SK-N-SH (cell line): ENCODE measurements at regions not wholly inside any gene's neighbourhood (a gene's known extent, or its start where the extent isn't known, plus 50 kb on each side); places are given as distances from the start of the nearest gene placed in this dataset.

Experiments
- CTCF ChIA-PET: fragments of 300-600, 350-600 bp; formaldehyde crosslinking; extraction: SDS; loops from one replicate; lab custom pipeline; 2021; lab: Yijun Ruan, JAX
- POLR2A ChIA-PET: fragments of 350-600 bp; sonication (Branson Sonifier 250); formaldehyde crosslinking; extraction: SDS; loops from one replicate; lab custom pipeline; 2020; ENCODE audit warnings: antibody characterized with exemption, inconsistent platforms; lab: Yijun Ruan, JAX
- DNase-seq: peaks from one replicate; pipeline ENCODE4 v3.0.0; 2012
- H2AFZ ChIP-seq: fragments of 200-600 bp; sonication (generic); 2 replicates; pipeline ENCODE4 v1.8.1; 2016; ENCODE audit warnings: antibody characterized with exemption, mild to moderate bottlenecking, low read depth
- H3F3A ChIP-seq: fragments of 200-600 bp; sonication (generic); replicated peaks from 2 replicates; pipeline ENCODE3; 2016; ENCODE audit warnings: antibody characterized with exemption, mild to moderate bottlenecking; ENCODE audit not compliant: insufficient read depth
- H3K27ac ChIP-seq, 2 experiments: fragments of 200-500 bp in 1 of 2; fragments of 200-600 bp in 1 of 2; sonication (Bioruptor generic) in 1 of 2; sonication (generic), shearing (Covaris generic) in 1 of 2; 2 replicates each; pipeline versions ENCODE4 v1.5.1 to v1.6.1; 2014 to 2016; ENCODE audit warnings: low read depth in 2 of 2, inconsistent platforms in 1 of 2, low read length in 1 of 2, mild to moderate bottlenecking in 1 of 2, mixed read lengths in 1 of 2
- H3K27me3 ChIP-seq: fragments of 200-600 bp; sonication (generic), shearing (Covaris generic); 2 replicates; pipeline ENCODE4 v1.6.1; 2016; ENCODE audit warnings: mixed run types; ENCODE audit not compliant: insufficient read depth
- H3K36me3 ChIP-seq, 2 experiments: fragments of 200-500 bp in 1 of 2; fragments of 200-600 bp in 1 of 2; sonication (Bioruptor generic) in 1 of 2; sonication (generic) in 1 of 2; replicated peaks in 1 of 2; 2 replicates each; pipeline versions ENCODE3 to v1.5.1; 2014 to 2016; ENCODE audit warnings: low read length in 1 of 2, mild to moderate bottlenecking in 1 of 2; ENCODE audit not compliant: insufficient read depth in 2 of 2, control insufficient read depth in 1 of 2
- H3K4me1 ChIP-seq, 2 experiments: fragments of 200-500 bp in 1 of 2; fragments of 200-600 bp in 1 of 2; sonication (Bioruptor generic) in 1 of 2; sonication (generic), shearing (Covaris generic) in 1 of 2; 2 replicates each; pipeline versions ENCODE4 v1.5.1 to v1.6.1; 2014 to 2016; ENCODE audit warnings: low read depth in 1 of 2, low read length in 1 of 2, mixed run types in 1 of 2; ENCODE audit not compliant: insufficient read depth in 2 of 2, control insufficient read depth in 1 of 2
- H3K4me2 ChIP-seq: fragments of 200-600 bp; sonication (generic), shearing (Covaris generic); 2 replicates; pipeline ENCODE4 v1.6.1; 2017; ENCODE audit warnings: mixed run types
- H3K4me3 ChIP-seq, 2 experiments: fragments of 200-500 bp in 1 of 2; fragments of 200-600 bp in 1 of 2; sonication (Bioruptor generic) in 1 of 2; sonication (generic), shearing (Covaris generic) in 1 of 2; 2 replicates each; pipeline versions ENCODE4 v1.5.1 to v1.8.1; 2014 to 2016; ENCODE audit warnings: low read depth in 2 of 2, inconsistent platforms in 1 of 2, low read length in 1 of 2, mild to moderate bottlenecking in 1 of 2, mixed read lengths in 1 of 2, moderate library complexity in 1 of 2
- H3K79me2 ChIP-seq: fragments of 200-600 bp; sonication (generic); 2 replicates; pipeline ENCODE4 v1.8.1; 2017; ENCODE audit warnings: mild to moderate bottlenecking; ENCODE audit not compliant: insufficient read depth
- H3K9ac ChIP-seq: fragments of 200-600 bp; sonication (generic); 2 replicates; pipeline ENCODE4 v1.6.1; 2017; ENCODE audit warnings: mixed run types
- H3K9me2 ChIP-seq: fragments of 200-600 bp; sonication (generic); 2 replicates; pipeline ENCODE4 v1.6.1; 2017; ENCODE audit warnings: mixed run types
- H3K9me3 ChIP-seq: fragments of 200-600 bp; sonication (generic); 2 replicates; pipeline ENCODE4 v1.6.1; 2017; ENCODE audit warnings: mixed run types, mild to moderate bottlenecking, moderate library complexity
- H4K20me1 ChIP-seq: fragments of 200-600 bp; sonication (generic); 2 replicates; pipeline ENCODE4 v1.6.1; 2017; ENCODE audit warnings: mild to moderate bottlenecking, mixed run types; ENCODE audit not compliant: insufficient read depth
- CHD2 ChIP-seq: fragments of 150-350 bp; IDR thresholded peaks from 2 replicates; pipeline ENCODE4 v1.6.1; 2018; ENCODE audit warnings: low read length; ENCODE audit not compliant: partially characterized antibody
- FOXJ3 ChIP-seq: sonication (generic); formaldehyde crosslinking; IDR thresholded peaks from 2 replicates; pipeline ENCODE4 v1.5.1; 2020; ENCODE audit warnings: mild to moderate bottlenecking, missing genetic modification reagents
- FOXM1 ChIP-seq: IDR thresholded peaks from 2 replicates; pipeline ENCODE4 v1.4.0; 2012; ENCODE audit warnings: low read depth, mild to moderate bottlenecking
- GABPA ChIP-seq: IDR thresholded peaks from 2 replicates; pipeline ENCODE4 v1.4.0; 2012; ENCODE audit warnings: low read depth, mild to moderate bottlenecking
- GATA2 ChIP-seq: sonication (generic); formaldehyde crosslinking; IDR thresholded peaks from 2 replicates; pipeline ENCODE4 v1.5.0; 2020; ENCODE audit warnings: mild to moderate bottlenecking, missing genetic modification reagents
- RAD21 ChIP-seq: IDR thresholded peaks from 2 replicates; pipeline ENCODE4 v1.6.1; 2012; ENCODE audit warnings: mild to moderate bottlenecking, low read length
- RXRA ChIP-seq: IDR thresholded peaks from 2 replicates; pipeline ENCODE4 v1.4.0; 2012; ENCODE audit warnings: low read depth, mild to moderate bottlenecking, borderline replicate concordance
- TAF1 ChIP-seq: IDR thresholded peaks from 2 replicates; pipeline ENCODE4 v1.6.1; 2012; ENCODE audit warnings: low read depth, mild to moderate bottlenecking, low read length, moderate library complexity, borderline replicate concordance
- TCF12 ChIP-seq: IDR thresholded peaks from 2 replicates; pipeline ENCODE4 v1.4.0; 2012
- TEAD4 ChIP-seq: IDR thresholded peaks from 2 replicates; pipeline ENCODE4 v1.4.0; 2012; ENCODE audit warnings: mild to moderate bottlenecking, borderline replicate concordance; ENCODE audit not compliant: insufficient read depth
- USF1 ChIP-seq: IDR thresholded peaks from 2 replicates; pipeline ENCODE4 v1.4.0; 2012; ENCODE audit warnings: low read depth, borderline replicate concordance
- YY1 ChIP-seq: IDR thresholded peaks from 2 replicates; pipeline ENCODE4 v1.4.0; 2012; ENCODE audit warnings: low read depth, mild to moderate bottlenecking
- whole genome bisulfite sequencing: methylation state at CpG from one replicate; pipeline ENCODE4 v1.1.6; 2017; ENCODE audit warnings: low lambda C conversion rate; 5-methylcytosine and 5-hydroxymethylcytosine counted together
- TF ChIP-seq, protein P1 (sequence below): fragments of 150-350 bp; IDR thresholded peaks from 2 replicates; pipeline ENCODE4 v1.6.1; 2017; ENCODE audit warnings: antibody characterized with exemption, low read length, low read depth, borderline replicate concordance
- TF ChIP-seq, protein P2 (sequence below): fragments of 150-350 bp; IDR thresholded peaks from 2 replicates; pipeline ENCODE4 v1.6.1; 2016; ENCODE audit warnings: mild to moderate bottlenecking, low read depth, low read length

DNA sequence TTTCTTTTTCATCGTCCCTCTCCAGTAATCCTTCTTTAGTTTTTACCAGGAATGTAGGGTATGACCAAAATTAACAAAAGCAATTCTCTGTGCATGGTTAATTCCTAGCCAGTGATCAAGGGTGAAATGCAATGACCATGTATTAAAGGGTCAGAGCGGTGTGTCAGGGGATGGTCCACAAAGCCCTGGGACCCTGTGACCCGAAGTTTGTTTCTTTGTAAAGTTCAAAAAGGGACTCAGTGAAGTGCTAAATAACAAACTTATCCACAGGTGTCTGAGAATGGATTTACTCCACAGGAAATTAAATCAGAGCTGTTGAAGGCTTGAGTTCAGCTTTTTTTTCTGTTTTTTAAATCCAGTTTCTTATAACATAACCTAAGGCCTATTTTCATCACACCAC is 375.7 kb downstream of the GJA1 start (continued):
- TF ChIP-seq USF1 = no peak
- no peak for TF ChIP-seq GATA2 (CRISPR knock-in tag)
- no peak for TF ChIP-seq CHD2

DNA sequence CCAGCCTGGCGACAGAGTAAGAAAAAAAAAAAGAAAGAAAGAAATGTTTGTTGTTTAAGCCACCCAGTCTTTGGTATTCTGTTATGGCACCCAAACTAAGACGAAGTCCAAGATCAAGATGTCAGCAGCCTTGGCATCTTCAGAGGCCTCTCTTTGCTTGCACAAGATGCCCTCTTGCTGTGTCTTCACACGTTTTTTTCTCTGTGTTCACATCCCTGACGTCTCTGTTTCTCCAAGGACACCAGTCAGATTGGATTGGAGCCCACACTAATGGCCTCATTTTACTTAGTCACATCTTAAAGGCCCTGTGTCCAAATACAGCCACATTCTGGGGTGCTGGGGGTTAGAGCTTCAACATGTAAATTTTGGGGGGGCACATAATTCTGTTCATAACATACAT is 380.9 kb downstream of the GJA1 start:
- no peaks in the 10 kb centered on the region; a peak in 1 of 4 replicates for H3K4me1 ChIP-seq
- no peaks in the 10 kb centered on the region for H3K79me2 ChIP-seq
- 72% methylated on average over 4 of the region's 4 CpGs for WGBS
- ChIA-PET POLR2A (no interaction called here), CTCF (no interaction called here)
- no peaks in the 10 kb centered on the region for H4K20me1 ChIP-seq
- no peak for TF ChIP-seq TCF12
- no peak for TF ChIP-seq RAD21
- no peak for TF ChIP-seq TEAD4
- no peak for TF ChIP-seq GABPA
- TF ChIP-seq RXRA = no peak
- no peak for TF ChIP-seq FOXM1
- TF ChIP-seq, protein P1, sequence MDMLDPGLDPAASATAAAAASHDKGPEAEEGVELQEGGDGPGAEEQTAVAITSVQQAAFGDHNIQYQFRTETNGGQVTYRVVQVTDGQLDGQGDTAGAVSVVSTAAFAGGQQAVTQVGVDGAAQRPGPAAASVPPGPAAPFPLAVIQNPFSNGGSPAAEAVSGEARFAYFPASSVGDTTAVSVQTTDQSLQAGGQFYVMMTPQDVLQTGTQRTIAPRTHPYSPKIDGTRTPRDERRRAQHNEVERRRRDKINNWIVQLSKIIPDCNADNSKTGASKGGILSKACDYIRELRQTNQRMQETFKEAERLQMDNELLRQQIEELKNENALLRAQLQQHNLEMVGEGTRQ = no peak
- TF ChIP-seq YY1 = no peak
- TF ChIP-seq TAF1 = no peak
- TF ChIP-seq FOXJ3 (CRISPR knock-in tag) = no peak
- TF ChIP-seq, protein P2, sequence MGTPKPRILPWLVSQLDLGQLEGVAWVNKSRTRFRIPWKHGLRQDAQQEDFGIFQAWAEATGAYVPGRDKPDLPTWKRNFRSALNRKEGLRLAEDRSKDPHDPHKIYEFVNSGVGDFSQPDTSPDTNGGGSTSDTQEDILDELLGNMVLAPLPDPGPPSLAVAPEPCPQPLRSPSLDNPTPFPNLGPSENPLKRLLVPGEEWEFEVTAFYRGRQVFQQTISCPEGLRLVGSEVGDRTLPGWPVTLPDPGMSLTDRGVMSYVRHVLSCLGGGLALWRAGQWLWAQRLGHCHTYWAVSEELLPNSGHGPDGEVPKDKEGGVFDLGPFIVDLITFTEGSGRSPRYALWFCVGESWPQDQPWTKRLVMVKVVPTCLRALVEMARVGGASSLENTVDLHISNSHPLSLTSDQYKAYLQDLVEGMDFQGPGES = no peak
- no peaks in the 10 kb centered on the region for H3K9me3 ChIP-seq
- no peaks in the 10 kb centered on the region for H3K9me2 ChIP-seq
- H2AFZ ChIP-seq = no peak overlapping the region
- H3K36me3 ChIP-seq = no peaks in the 10 kb centered on the region
- H3F3A ChIP-seq = peaks cover 5% of the 10 kb centered on the region
- H3K27ac ChIP-seq = no peak overlapping the region
- no peak overlapping the region for H3K9ac ChIP-seq
- no peak overlapping the region for H3K4me2 ChIP-seq
- no peaks in the 10 kb centered on the region for H3K27me3 ChIP-seq
- DNase-seq = no peak
- no peak overlapping the region for H3K4me3 ChIP-seq
